GM13977 (cell line): ENCODE measurements at regions not wholly inside any gene's neighbourhood (a gene's known extent, or its start where the extent isn't known, plus 50 kb on each side); places are given as distances from the start of the nearest gene placed in this dataset.

Experiments used
- DNase-seq: peaks from one replicate; pipeline ENCODE4 v3.0.0; 2012; ENCODE audit warnings: low spot score
- in situ Hi-C: fragments of 300-500 bp; cut with MboI; formaldehyde crosslinking; loops from one replicate; pipeline ENCODE4 v1.12.0; 2022; ENCODE audit warnings: low sequenced_read_pairs, low pct_unique_long_range_greater_than_20kb, mixed read lengths, inconsistent platforms; ENCODE audit not compliant: unreplicated experiment
- TF ChIP-seq, protein P1 (sequence below): IDR thresholded peaks from 2 replicates; pipeline ENCODE4 v1.5.1; 2012; ENCODE audit warnings: mild to moderate bottlenecking, control low read depth; ENCODE audit not compliant: insufficient read depth; ENCODE audit errors: extremely low read depth, missing control alignments

- in situ Hi-C loops: no loop called here
These were observed 159.5 kb downstream of the GPAM start for GRCh38 chr10:112024079-112024478.

DNA sequence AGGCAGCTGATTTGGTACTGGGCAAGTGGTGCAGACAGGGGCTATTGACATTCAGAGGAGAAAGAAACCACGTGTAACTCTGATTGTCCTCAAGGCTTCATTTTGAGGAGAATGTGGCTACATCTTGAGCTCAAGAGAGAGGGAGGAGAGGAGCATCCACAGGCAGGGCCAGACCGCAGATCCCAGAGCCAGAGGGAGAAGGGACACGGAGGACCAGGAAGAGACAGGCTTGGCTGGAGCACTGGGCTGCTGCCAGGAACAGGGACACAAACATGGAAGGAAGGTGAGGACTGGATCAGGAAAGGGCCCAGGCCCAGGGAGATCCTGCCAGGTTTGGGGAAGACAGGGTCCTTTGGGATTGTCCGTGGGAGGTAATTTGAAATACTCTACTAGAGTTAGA is 158.3 kb downstream of the GPAM start:
- in situ Hi-C loops: no loop called here
- DNase-seq: no peak
- TF ChIP-seq, protein P1, sequence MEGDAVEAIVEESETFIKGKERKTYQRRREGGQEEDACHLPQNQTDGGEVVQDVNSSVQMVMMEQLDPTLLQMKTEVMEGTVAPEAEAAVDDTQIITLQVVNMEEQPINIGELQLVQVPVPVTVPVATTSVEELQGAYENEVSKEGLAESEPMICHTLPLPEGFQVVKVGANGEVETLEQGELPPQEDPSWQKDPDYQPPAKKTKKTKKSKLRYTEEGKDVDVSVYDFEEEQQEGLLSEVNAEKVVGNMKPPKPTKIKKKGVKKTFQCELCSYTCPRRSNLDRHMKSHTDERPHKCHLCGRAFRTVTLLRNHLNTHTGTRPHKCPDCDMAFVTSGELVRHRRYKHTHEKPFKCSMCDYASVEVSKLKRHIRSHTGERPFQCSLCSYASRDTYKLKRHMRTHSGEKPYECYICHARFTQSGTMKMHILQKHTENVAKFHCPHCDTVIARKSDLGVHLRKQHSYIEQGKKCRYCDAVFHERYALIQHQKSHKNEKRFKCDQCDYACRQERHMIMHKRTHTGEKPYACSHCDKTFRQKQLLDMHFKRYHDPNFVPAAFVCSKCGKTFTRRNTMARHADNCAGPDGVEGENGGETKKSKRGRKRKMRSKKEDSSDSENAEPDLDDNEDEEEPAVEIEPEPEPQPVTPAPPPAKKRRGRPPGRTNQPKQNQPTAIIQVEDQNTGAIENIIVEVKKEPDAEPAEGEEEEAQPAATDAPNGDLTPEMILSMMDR: no peak

More at GRCh38 chr10:112024079-112024478, 159.5 kb downstream of the GPAM start:
- no peak for DNase-seq
- TF ChIP-seq, protein P1: no peak

DNA sequence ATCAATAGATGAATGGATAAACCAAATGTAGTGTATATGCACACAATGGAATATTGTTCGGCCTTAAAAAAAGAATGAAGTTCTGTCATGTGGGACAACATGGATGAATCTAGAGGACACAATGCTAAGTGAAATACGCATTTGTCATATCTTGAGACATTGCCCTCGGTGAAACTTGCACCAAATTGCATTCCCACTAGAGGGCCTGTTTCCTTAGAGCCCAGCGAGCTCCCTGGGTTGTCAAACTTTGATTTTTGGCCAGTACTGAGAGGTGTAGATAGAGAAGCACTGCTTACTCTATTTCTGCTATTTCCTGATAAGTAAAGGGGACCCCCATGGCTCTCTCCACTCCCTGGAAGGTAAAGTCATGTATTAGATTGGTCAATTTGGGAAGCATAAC is 157.1 kb downstream of the GPAM start:
- in situ Hi-C loops: no loop called here
- TF ChIP-seq, protein P1: no peak

DNA sequence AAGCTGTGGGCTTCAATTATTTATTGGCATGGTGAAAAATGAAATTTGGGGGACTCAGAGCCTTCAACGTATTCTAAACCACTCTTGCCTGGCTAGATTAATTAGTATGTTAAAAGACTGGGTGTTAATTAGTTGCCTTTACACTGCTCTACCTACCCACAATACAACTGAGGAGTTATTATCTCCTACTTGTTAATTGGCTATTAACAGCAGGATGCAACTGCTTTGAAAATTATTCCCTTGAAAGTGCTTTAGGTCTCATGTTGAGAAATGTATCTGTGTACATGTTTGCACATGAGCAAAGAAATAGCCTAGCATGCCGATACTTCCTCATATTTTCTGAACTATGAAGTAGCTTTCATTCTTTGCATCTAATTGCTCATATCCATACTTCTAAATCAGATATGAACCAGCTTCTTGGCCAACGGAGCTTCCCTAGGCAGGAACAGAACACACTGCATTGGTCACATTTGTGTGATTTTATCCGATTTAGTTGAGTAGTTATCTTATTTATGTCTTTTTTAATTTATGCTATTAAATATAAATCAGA is 155.8 kb downstream of the GPAM start:
- TF ChIP-seq, protein P1: no peak
- DNase-seq: no peak
- in situ Hi-C loops: no loop called here

More for the DNA sequence above, 157.1 kb downstream of the GPAM start:
- DNase-seq: no peak

GRCh38 chr10:112030431-112030830 is 153.1 kb downstream of the GPAM start:
- in situ Hi-C loops: no loop called here

DNA sequence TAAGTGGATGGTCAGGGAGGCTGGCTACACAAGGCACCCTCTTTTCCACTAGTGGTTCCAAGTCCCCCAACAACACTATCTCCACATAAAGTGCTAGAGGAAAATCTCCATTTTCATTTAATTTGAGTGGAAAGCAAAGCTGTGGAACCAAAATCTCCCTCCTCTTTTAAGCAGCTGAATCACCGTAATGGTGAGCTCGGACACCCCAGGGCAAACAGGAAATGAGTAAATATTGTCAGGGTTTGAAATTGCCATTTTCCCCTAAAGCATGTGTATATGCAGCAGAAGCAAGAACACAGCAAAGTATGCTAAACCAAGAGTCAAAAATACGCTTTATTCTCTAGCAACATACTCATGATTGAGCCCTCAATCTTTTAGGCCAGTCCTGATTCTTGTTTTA is 143.7 kb downstream of the GPAM start:
- TF ChIP-seq, protein P1: no peak
- DNase-seq: no peak
- in situ Hi-C loops: no loop called here

More at GRCh38 chr10:112030431-112030830, 153.1 kb downstream of the GPAM start:
- TF ChIP-seq, protein P1: no peak
- no peak for DNase-seq
